ENCODE measurements at regions not wholly inside any gene's neighbourhood (a gene's known extent, or its start where the extent isn't known, plus 50 kb on each side); places are given as distances from the start of the nearest gene placed in this dataset.

DNA sequence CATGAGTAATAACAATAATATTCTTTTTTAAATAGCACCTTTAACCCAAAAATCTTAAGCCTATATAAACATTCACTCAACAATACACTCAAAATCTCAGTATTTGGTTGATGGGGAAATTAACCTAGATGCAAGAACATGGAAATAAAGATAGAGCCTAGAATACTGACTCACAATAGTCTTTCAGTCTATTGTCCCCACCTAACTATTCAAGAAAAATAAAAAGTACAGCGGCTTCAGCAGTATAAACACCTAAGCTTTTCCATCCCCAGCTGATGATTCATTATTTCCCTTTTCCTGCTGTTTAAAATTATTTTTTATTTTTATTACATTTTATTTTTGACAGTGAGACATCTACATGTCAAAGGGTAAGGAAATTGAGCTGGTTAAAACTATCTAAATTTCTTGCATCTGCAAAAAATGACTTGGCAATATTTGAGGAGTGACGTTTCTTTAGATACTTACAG, 201.4 kb downstream of the FZD1 start:
- H3K27me3 ChIP-seq (ENCODE audit: insufficient read depth, low read length): no peaks in the 10 kb centered on the region
- no peak overlapping the region for H3K9ac ChIP-seq (ENCODE audit: low read length)
- no peak overlapping the region for H3K4me2 ChIP-seq (ENCODE audit: low read length)
- no peak overlapping the region for H3K27ac ChIP-seq (ENCODE audit: low read depth, low read length, poor library complexity, severe bottlenecking)
- no peaks in the 10 kb centered on the region for H3K9me3 ChIP-seq (ENCODE audit: low read length)
- no peaks in the 10 kb centered on the region for H3F3A ChIP-seq (ENCODE audit: insufficient read depth, low read length)
- TF ChIP-seq, protein P1, sequence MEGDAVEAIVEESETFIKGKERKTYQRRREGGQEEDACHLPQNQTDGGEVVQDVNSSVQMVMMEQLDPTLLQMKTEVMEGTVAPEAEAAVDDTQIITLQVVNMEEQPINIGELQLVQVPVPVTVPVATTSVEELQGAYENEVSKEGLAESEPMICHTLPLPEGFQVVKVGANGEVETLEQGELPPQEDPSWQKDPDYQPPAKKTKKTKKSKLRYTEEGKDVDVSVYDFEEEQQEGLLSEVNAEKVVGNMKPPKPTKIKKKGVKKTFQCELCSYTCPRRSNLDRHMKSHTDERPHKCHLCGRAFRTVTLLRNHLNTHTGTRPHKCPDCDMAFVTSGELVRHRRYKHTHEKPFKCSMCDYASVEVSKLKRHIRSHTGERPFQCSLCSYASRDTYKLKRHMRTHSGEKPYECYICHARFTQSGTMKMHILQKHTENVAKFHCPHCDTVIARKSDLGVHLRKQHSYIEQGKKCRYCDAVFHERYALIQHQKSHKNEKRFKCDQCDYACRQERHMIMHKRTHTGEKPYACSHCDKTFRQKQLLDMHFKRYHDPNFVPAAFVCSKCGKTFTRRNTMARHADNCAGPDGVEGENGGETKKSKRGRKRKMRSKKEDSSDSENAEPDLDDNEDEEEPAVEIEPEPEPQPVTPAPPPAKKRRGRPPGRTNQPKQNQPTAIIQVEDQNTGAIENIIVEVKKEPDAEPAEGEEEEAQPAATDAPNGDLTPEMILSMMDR (IDR thresholded peaks at IDR 0.05; ENCODE audit: low read length): no peak
- TF ChIP-seq EZH2 (IDR thresholded peaks at IDR 0.05; ENCODE audit: borderline replicate concordance, low read length): no peak
- H3K36me3 ChIP-seq (ENCODE audit: insufficient read depth, low read length): no peaks in the 10 kb centered on the region
- no peaks in the 10 kb centered on the region for H3K79me2 ChIP-seq (ENCODE audit: insufficient read depth, low read length)
- no peaks in the 10 kb centered on the region for H3K9me2 ChIP-seq (ENCODE audit: low read depth, low read length)
- H4K20me1 ChIP-seq (ENCODE audit: insufficient read depth, low read length): no peaks in the 10 kb centered on the region
- H2AFZ ChIP-seq (ENCODE audit: low read length): no peak overlapping the region
- no peak overlapping the region for H3K4me3 ChIP-seq (ENCODE audit: low read depth, low read length, poor library complexity, severe bottlenecking)
- no peaks in the 10 kb centered on the region for H3K4me1 ChIP-seq (ENCODE audit: insufficient read depth, low read length, severe bottlenecking)

DNA sequence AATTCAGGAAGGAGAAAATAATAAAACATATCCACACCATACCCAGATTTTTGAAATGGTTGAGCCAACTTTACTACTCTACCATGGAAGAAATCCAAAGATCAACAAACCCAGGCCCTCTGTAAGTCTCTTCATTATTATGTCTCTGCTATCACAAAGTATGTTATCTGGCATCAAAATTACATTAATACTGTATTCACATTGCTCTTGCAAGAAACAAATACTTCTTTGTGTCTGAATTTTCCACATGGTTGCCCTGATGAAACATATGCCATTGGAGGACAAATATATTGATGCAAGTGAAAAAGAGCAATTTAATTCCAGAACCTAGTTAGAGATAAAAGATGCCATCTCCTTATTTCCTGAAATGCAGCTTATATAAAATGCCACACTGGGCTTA, 204.0 kb downstream of the FZD1 start:
- no peaks in the 10 kb centered on the region for H3F3A ChIP-seq (ENCODE audit: insufficient read depth, low read length)
- H3K36me3 ChIP-seq (ENCODE audit: insufficient read depth, low read length): no peaks in the 10 kb centered on the region
- H3K27me3 ChIP-seq (ENCODE audit: insufficient read depth, low read length): no peaks in the 10 kb centered on the region
- no peaks in the 10 kb centered on the region for H3K9me2 ChIP-seq (ENCODE audit: low read depth, low read length)
- H3K4me1 ChIP-seq (ENCODE audit: insufficient read depth, low read length, severe bottlenecking): no peaks in the 10 kb centered on the region
- TF ChIP-seq EZH2 (IDR thresholded peaks at IDR 0.05; ENCODE audit: borderline replicate concordance, low read length): no peak
- TF ChIP-seq, protein P1 (IDR thresholded peaks at IDR 0.05; ENCODE audit: low read length): no peak
- H4K20me1 ChIP-seq (ENCODE audit: insufficient read depth, low read length): no peaks in the 10 kb centered on the region
- H3K4me3 ChIP-seq (ENCODE audit: low read depth, low read length, poor library complexity, severe bottlenecking): no peak overlapping the region
- H3K79me2 ChIP-seq (ENCODE audit: insufficient read depth, low read length): no peaks in the 10 kb centered on the region
- H3K27ac ChIP-seq (ENCODE audit: low read depth, low read length, poor library complexity, severe bottlenecking): no peak overlapping the region
- no peak overlapping the region for H2AFZ ChIP-seq (ENCODE audit: low read length)
- H3K4me2 ChIP-seq (ENCODE audit: low read length): no peak overlapping the region
- H3K9ac ChIP-seq (ENCODE audit: low read length): no peak overlapping the region
- H3K9me3 ChIP-seq (ENCODE audit: low read length): peaks cover 2% of the 10 kb centered on the region; the same call in 1 of the 2 replicates

DNA sequence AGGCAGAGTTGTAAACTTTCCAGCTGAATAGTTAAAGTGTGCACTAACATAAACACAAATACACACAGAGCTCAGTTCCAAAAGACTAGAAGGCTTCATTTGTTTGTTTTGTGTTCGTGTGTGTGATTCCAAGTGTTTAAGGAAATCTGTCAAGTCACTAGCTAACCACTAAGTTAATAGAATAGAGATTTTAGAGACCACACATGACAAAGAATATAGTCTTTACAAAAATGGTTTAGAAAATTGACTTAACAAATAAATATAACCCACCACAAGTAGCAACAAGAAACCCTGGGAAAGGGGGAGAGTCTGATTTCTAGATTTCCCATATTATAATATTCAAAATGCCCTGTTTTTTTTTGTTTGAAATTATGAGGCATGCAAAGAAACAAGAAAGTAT, 209.4 kb downstream of the FZD1 start:
- peaks cover 16% of the 10 kb centered on the region; the same call in 1 of the 2 replicates for H3K9me3 ChIP-seq (ENCODE audit: low read length)
- no peaks in the 10 kb centered on the region for H3K27me3 ChIP-seq (ENCODE audit: insufficient read depth, low read length)
- no peak overlapping the region for H3K9ac ChIP-seq (ENCODE audit: low read length)
- H3K27ac ChIP-seq (ENCODE audit: low read depth, low read length, poor library complexity, severe bottlenecking): no peak overlapping the region
- no peaks in the 10 kb centered on the region for H3K79me2 ChIP-seq (ENCODE audit: insufficient read depth, low read length)
- no peaks in the 10 kb centered on the region for H3K9me2 ChIP-seq (ENCODE audit: low read depth, low read length)
- no peak for TF ChIP-seq EZH2 (IDR thresholded peaks at IDR 0.05; ENCODE audit: borderline replicate concordance, low read length)
- TF ChIP-seq, protein P1 (IDR thresholded peaks at IDR 0.05; ENCODE audit: low read length): no peak
- no peaks in the 10 kb centered on the region for H3K4me1 ChIP-seq (ENCODE audit: insufficient read depth, low read length, severe bottlenecking)
- H3F3A ChIP-seq (ENCODE audit: insufficient read depth, low read length): no peaks in the 10 kb centered on the region
- no peaks in the 10 kb centered on the region for H4K20me1 ChIP-seq (ENCODE audit: insufficient read depth, low read length)
- H2AFZ ChIP-seq (ENCODE audit: low read length): no peak overlapping the region
- no peak overlapping the region for H3K4me3 ChIP-seq (ENCODE audit: low read depth, low read length, poor library complexity, severe bottlenecking)
- no peaks in the 10 kb centered on the region for H3K36me3 ChIP-seq (ENCODE audit: insufficient read depth, low read length)
- H3K4me2 ChIP-seq (ENCODE audit: low read length): no peak overlapping the region

All from OCI-LY1 (cell line).